ENCODE measurements at regions not wholly inside any gene's neighbourhood (a gene's known extent, or its start where the extent isn't known, plus 50 kb on each side); places are given as distances from the start of the nearest gene placed in this dataset.
"Not testable (repeated sequence)": the region's sequence is repeated elsewhere in the genome, so short reads cannot be mapped to it uniquely, and the experiment has no call there.

DNA sequence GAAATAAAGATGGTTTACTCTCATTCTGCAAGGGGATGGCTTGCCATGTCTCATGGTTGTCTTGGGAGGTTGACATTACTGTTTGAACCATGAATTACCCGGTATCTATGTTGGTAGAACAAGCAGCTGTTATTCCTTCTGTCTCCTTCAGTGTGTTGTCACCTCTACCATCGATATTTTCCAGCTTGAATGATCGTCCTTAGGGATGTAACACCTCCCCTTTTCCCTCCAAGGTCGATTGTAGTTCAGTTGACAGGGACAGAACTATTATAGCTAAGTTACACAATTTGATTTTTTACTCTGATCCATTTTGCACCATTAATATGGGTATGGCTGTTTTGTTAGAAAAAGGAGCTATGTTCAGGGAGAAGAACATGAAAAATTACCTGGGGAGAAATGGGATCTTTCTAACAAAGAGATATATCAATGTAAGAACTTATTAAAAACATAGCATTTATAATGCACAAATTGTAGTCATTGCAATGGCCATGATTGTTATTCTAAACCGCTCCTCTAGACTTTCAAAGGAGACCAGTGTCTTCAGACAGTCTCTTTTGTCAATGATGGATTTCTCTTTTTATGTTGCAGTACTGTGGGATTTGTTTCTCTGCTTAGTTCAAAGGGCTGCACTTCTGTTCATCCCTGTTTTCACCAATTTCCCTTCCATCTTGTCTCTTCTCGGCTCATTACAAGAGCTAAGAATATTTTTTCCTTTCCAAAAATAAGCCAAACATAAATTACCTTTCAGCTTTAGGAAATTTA lies 681.6 kb downstream of the PRIM2 start:
- ATAC-seq; H3K9me3 Mint-ChIP-seq; H3K27ac Mint-ChIP-seq; H3K4me3 Mint-ChIP-seq; DNase-seq; H3K36me3 Mint-ChIP-seq (ENCODE audit: low read depth); intact Hi-C loops (cut with micrococcal nuclease); POLR2A ChIA-PET; H3K4me1 Mint-ChIP-seq (ENCODE audit: low read depth); H3K27me3 Mint-ChIP-seq; CTCF ChIA-PET: not testable (repeated sequence)

DNA sequence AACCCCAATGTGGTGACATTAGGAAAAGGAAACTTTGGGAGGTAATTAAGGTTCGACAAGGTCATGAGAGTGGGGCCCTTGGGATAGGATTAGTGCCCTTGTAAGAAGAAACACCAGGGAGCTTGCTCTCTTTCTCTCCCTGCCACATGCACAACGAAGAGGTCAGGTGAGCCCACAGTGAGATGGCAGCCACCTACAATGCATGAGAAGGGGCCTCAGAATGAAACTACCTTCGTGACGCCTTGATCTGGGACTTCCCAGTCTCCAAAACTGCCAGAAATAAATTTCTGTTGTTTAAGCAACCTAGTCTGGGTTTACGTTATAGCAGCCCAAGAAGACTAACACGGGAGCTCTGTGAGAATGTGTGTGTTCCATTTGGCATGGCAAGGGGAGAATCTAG lies 682.8 kb downstream of the PRIM2 start:
- H3K4me3 Mint-ChIP-seq; ATAC-seq; intact Hi-C loops (cut with micrococcal nuclease); H3K27me3 Mint-ChIP-seq; CTCF ChIA-PET; H3K9me3 Mint-ChIP-seq; POLR2A ChIA-PET; DNase-seq; H3K4me1 Mint-ChIP-seq (ENCODE audit: low read depth); H3K27ac Mint-ChIP-seq; H3K36me3 Mint-ChIP-seq (ENCODE audit: low read depth): not testable (repeated sequence)

DNA sequence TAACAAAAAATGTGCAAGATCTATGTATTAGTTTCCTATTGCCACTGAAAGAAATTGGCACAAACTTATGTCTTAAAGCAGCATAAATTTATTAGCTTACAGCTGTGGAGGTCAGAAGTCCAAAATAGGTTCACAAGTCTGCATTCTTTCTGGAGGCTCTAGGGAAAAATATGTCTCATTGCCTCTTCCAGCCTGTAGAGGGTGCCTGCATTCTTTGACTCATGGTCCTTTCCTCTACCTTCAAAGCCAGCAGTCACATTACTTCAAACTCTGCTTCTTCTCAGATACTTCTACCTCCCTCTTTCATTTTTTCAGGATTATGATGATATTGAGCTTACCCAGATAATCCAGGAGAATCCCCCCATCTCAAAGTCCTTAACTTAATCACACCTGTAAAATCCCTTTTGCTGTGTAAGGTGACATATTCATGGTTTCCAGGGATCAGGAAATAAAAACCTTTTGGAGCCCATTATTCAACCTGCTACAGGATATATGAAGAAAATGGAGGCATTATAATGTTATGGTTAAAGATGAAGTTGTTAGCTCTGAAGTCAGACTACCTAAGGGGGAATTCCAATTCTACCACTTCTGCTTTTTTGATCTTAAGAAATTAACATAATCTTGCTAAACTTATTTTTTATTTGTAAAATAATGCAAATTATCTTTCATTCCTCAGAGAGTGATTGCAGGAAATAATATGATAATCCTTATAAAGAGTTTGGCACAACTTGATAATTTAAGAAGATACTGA lies 686.2 kb downstream of the PRIM2 start:
- H3K4me1 Mint-ChIP-seq (ENCODE audit: low read depth); CTCF ChIA-PET; H3K36me3 Mint-ChIP-seq (ENCODE audit: low read depth); H3K4me3 Mint-ChIP-seq; H3K27me3 Mint-ChIP-seq; H3K27ac Mint-ChIP-seq; DNase-seq; ATAC-seq; POLR2A ChIA-PET; intact Hi-C loops (cut with micrococcal nuclease): not testable (repeated sequence)
- peaks cover 11% of the 10 kb centered on the region for H3K9me3 Mint-ChIP-seq

DNA sequence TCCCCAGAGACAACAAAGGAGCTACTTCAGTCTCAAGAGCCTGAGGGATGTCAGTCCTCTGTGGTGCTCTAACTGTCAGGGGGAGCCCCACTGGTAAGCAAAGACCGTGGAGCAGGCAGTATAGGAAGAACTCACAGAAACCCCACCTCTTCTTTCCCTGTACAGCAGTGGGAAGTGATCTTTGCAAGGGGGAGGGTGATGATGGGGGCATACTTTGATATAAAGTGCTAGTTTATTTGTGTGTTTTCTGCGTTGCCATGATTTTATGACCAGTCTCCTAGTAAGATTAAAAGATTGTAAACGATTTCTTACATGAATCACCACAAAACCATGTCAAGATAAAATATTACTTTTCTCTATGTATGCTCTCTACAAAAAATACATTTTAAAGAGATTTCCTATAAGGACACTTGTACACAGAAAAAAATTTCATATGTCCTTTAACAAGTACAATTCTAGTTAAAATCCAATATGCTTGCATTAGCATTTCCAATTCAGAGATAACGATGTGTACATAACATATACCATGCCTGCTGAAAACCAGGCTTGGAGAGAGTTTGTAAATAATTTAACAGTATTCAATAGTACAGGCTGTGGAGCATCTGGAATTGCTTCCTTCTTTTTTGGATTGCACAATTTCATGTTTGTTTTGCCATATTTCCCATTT lies 690.0 kb downstream of the PRIM2 start:
- H3K27me3 Mint-ChIP-seq; H3K27ac Mint-ChIP-seq; ATAC-seq; intact Hi-C loops (cut with micrococcal nuclease); DNase-seq; H3K4me3 Mint-ChIP-seq; POLR2A ChIA-PET; CTCF ChIA-PET; H3K36me3 Mint-ChIP-seq (ENCODE audit: low read depth); H3K4me1 Mint-ChIP-seq (ENCODE audit: low read depth): not testable (repeated sequence)
- H3K9me3 Mint-ChIP-seq: peaks cover 11% of the 10 kb centered on the region

DNA sequence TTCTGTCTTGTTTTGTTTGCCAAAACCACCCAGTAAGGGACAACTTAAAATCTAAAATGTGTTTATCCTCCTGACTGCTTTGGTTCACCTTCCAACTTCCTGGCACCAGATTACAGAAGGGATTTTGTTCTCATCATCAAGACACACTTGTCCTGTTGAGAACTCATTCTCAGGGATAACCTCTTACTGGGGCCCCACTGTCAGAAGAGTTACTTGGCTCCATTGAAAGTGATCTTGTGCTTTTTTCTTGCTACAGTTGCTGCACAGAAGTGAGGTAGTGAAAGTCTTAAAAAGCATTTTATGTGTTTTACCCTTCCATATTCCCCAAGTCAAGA lies 690.5 kb downstream of the PRIM2 start:
- DNase-seq; intact Hi-C loops (cut with micrococcal nuclease); POLR2A ChIA-PET; H3K27ac Mint-ChIP-seq; H3K9me3 Mint-ChIP-seq; H3K36me3 Mint-ChIP-seq (ENCODE audit: low read depth); H3K27me3 Mint-ChIP-seq; CTCF ChIA-PET; ATAC-seq; H3K4me1 Mint-ChIP-seq (ENCODE audit: low read depth); H3K4me3 Mint-ChIP-seq: not testable (repeated sequence)

DNA sequence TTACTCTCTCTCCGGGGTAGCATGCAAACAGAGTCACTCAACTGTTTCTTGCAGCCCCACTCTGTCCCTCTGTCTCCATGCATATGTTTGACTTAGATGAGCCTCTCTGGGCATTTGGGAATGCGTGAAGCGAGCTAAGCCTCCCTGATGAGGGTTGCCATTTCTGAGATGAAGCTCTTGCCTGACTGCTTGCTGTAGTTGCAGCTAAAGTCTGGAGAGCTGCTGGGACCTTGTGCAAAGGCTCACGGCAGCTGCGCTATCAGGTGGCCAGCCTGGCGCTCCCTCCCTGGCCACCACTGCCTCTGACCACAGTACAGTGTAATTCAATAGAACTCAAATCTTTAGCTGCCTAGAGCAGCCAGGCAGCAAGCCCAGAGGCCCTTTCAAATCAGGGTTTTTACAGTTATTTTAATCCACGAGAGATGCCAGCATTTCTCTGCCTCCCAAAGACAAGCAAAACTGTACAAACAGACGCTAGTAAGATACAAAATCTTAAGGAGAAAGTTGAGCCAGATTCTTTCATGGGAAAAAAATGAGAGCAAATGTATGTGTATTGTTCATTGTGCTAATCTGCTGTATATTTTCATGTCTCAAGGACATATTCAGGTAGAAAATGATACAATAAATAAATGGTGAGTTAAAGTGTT lies 694.6 kb downstream of the PRIM2 start:
- DNase-seq; H3K4me1 Mint-ChIP-seq (ENCODE audit: low read depth); H3K27ac Mint-ChIP-seq; intact Hi-C loops (cut with micrococcal nuclease); ATAC-seq; H3K4me3 Mint-ChIP-seq; H3K9me3 Mint-ChIP-seq; CTCF ChIA-PET; H3K27me3 Mint-ChIP-seq; H3K36me3 Mint-ChIP-seq (ENCODE audit: low read depth): not testable (repeated sequence)
- POLR2A ChIA-PET: interaction anchor here (0.5 kb wide), 1 partner anchor 249 kb away, joined by 3 read pairs; no protein-coding TSS in a partner anchor

DNA sequence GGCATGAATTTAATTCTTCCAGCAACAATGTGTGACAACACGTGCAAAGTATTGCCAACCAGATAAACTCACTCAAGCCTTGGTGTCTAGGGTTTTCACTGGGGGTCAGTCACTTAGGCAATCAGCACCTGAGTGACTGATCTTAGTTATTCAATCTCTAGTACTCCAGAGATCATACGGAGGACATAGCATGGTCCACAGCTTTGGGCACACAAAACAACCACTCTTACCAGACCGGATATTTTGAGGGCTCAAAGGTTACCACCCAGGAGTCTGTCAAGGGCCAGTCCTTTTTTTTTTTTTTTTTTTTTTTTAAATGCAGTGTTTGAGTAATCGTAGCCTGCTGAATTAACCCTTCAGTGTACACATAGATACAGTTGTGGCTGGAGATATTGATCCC lies 699.2 kb downstream of the PRIM2 start:
- DNase-seq; CTCF ChIA-PET; H3K4me3 Mint-ChIP-seq; H3K9me3 Mint-ChIP-seq; H3K27ac Mint-ChIP-seq; intact Hi-C loops (cut with micrococcal nuclease); H3K27me3 Mint-ChIP-seq; ATAC-seq; H3K36me3 Mint-ChIP-seq (ENCODE audit: low read depth); H3K4me1 Mint-ChIP-seq (ENCODE audit: low read depth); POLR2A ChIA-PET: not testable (repeated sequence)

DNA sequence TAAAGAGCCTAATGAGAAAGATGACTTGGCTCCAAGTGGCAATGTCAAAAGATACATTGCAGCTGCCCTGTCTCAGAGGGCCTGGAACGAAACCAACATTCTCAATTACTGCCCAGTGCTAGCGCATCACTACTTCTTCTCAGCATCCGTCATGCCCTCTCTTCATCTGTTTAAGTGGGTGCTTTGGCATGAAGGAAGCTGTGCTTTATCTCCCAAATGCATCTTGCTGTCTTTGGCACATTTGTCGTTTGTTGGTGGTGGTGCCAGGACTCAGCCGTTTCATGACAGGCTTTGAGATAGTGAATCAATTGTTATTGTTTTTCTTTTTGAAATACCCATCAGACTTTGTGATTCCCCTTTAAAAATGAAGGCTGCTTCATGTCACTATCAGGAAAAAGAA lies 710.8 kb downstream of the PRIM2 start:
- H3K9me3 Mint-ChIP-seq; H3K36me3 Mint-ChIP-seq (ENCODE audit: low read depth); DNase-seq; H3K4me3 Mint-ChIP-seq; H3K27ac Mint-ChIP-seq; CTCF ChIA-PET; POLR2A ChIA-PET; intact Hi-C loops (cut with micrococcal nuclease); ATAC-seq; H3K4me1 Mint-ChIP-seq (ENCODE audit: low read depth); H3K27me3 Mint-ChIP-seq: not testable (repeated sequence)

DNA sequence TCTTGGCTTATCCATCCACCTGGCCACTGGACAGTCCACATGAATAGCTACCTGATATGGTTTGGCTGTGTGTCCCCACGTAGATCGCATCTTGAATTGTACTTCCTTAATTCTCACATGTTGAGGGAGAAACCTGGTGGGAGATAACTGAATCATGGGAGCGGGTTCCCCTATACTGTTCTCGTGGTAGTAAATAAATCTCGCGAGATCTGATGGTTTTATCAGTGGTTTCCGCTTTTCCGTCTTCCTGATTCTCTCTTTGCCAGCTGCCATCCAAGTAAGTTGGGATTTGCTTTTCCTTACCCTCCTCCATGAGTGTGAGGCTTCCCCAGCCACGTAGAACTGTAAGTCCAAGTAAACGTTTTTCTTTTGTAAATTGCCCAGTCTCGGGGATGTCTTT lies 720.8 kb downstream of the PRIM2 start:
- ATAC-seq; POLR2A ChIA-PET; H3K27ac Mint-ChIP-seq; H3K36me3 Mint-ChIP-seq (ENCODE audit: low read depth); H3K9me3 Mint-ChIP-seq; H3K4me1 Mint-ChIP-seq (ENCODE audit: low read depth); intact Hi-C loops (cut with micrococcal nuclease); DNase-seq; H3K27me3 Mint-ChIP-seq; H3K4me3 Mint-ChIP-seq; CTCF ChIA-PET: not testable (repeated sequence)

DNA sequence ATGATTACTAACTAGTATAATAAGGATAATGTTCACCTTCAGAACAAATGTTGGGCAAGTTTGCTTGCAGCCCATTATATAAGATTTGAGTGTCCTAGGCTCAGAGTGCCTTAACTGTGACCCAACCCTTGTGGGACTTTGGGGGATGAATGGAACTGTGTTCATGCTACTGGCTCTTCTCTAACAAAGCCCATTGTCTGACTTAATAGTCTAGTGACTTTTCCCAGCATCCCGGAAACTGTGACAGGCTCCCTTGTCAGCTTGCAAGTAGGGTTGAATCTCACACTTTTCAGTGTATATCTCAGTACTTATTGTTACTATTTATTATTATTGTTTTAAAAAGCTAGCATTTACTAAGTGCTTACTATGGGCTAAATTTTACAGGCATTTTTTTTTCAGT lies 729.2 kb downstream of the PRIM2 start:
- H3K27me3 Mint-ChIP-seq; intact Hi-C loops (cut with micrococcal nuclease); H3K4me3 Mint-ChIP-seq; POLR2A ChIA-PET; H3K36me3 Mint-ChIP-seq (ENCODE audit: low read depth); ATAC-seq; CTCF ChIA-PET; H3K4me1 Mint-ChIP-seq (ENCODE audit: low read depth); H3K27ac Mint-ChIP-seq; H3K9me3 Mint-ChIP-seq; DNase-seq: not testable (repeated sequence)

DNA sequence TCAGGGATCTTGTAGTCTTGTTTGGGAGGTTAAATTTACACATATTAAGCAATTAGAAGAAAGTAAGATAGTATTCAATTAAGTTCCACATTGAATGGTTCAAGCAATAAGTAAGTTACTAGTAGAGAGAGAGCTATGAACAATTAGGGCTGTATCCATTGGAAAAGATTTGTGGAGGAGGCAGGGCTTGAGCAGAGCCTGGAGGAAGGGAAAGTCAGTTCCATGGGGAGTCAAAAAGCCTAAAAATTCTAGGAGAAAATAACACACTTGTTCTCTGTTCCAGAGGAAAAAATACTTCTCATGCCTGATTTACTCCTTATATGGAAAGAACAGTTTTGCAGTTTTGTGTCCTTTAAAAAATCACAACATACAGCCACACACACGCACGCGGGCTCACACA lies 730.0 kb downstream of the PRIM2 start:
- H3K27ac Mint-ChIP-seq; intact Hi-C loops (cut with micrococcal nuclease); CTCF ChIA-PET; ATAC-seq; H3K36me3 Mint-ChIP-seq (ENCODE audit: low read depth); DNase-seq; H3K9me3 Mint-ChIP-seq; H3K4me1 Mint-ChIP-seq (ENCODE audit: low read depth); POLR2A ChIA-PET; H3K27me3 Mint-ChIP-seq; H3K4me3 Mint-ChIP-seq: not testable (repeated sequence)

DNA sequence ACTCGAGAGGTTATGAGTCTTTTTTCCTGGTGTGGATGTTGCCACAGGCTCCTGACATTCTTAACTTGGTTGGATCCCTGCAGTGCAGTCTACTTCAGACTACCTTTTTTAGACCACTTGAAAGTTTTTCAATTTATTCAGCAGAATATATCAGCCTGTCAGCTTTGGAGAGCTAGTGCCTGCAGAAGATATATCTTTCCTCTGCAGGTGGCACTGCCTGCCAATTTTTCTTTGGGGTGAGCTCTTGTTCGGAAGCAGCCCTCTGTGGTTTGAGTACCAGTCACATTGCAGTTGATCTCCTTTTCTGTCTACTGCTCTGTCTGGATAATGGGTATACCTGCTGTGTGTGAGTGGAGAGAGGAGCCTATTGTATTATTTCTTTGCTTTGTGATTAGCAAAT lies 730.4 kb downstream of the PRIM2 start:
- H3K9me3 Mint-ChIP-seq; H3K27me3 Mint-ChIP-seq; CTCF ChIA-PET; H3K4me3 Mint-ChIP-seq; H3K4me1 Mint-ChIP-seq (ENCODE audit: low read depth); intact Hi-C loops (cut with micrococcal nuclease); H3K27ac Mint-ChIP-seq; POLR2A ChIA-PET; ATAC-seq; DNase-seq; H3K36me3 Mint-ChIP-seq (ENCODE audit: low read depth): not testable (repeated sequence)

Measured in activated CD8-positive, alpha-beta T cell treated with anti-CD3 and anti-CD28 coated beads for 36 hours (primary cell).